HUDEP-2 (cell line): ENCODE measurements at regions not wholly inside any gene's neighbourhood (a gene's known extent, or its start where the extent isn't known, plus 50 kb on each side); places are given as distances from the start of the nearest gene placed in this dataset.

Experiments
- DNase-seq, 76 experiments: peaks; one replicate each; lab custom pipeline; 2025; ENCODE audit not compliant: unreplicated experiment in 76 of 76; lab: John Stamatoyannopoulos, UW

GRCh38 chr12:126582231-126582630, 1517.0 kb downstream of the AACS start:
- no peak for DNase-seq

- no peak for DNase-seq
These were observed 1523.5 kb downstream of the AACS start for GRCh38 chr12:126588586-126589249.

- no peak for DNase-seq
These were observed 1526.3 kb downstream of the AACS start for GRCh38 chr12:126591533-126591932.

GRCh38 chr12:126601184-126602170, 1536.2 kb downstream of the AACS start:
- DNase-seq = no peak

- DNase-seq = no peak
These were observed 1537.4 kb downstream of the AACS start for GRCh38 chr12:126602612-126603011.

DNA sequence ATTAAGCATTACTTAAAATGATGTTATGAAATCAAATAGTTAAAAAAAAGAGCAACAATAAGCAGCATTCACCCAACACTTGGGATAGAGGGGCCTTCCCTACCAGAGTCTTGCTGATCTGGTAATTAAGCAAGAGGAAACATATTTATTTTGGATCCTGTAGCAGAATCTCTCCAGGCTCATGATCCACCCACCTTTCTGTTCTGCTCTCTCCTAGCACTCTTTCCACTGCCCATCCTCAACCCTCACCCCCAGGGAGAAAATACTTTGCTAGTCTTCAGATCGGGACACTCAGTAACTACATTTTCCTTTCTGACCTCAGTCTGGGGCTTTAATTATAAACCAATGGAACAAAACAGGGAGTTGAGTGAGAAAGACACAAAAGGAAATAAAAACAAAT, 1541.9 kb downstream of the AACS start:
- DNase-seq = no peak

DNA sequence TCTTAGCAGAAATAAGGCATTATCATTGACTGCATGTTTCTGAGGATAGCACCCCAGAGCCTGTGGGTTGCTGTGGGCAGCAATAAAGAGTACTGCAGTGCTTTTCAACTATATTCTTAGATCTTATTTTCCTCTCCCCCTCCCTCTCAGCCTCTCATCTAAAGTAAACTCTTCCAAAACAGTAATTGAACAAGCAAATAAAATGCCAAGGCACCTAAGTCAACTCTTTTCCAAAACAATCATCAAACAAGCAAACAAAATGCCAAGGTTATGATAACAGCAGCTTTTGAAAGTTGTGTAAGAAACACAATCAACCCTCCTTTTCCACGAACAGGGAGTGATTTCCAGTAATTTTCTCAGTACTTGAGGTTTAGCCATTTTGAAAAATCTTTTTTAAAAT, 1542.6 kb downstream of the AACS start:
- no peak for DNase-seq

DNA sequence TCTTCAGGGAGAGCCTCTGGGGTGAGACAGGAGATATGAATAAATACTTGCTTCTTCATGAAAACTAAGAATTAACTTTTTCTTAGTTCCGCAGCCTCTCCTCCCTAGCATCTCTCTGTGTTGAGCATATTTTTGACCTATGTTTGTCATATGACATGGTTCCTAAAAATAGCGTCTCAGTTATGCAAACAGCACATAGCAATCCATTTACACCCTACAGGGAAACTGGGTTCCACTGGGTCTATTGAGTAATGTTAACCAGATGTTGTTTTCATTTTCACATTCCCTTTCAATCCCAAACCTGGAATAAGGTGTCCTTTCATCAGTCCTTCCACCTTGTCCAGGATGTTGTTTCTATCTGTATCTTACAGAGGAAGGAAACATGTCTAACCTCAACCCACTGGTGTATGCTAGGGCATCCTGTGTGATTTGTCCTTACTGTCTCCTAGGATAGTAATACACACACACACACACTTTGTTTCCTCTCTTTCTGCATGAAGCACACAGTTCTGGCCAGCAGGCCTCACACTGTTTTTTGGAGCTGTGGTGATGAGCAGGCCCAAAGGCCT, 1543.5 kb downstream of the AACS start:
- no peak for DNase-seq

DNA sequence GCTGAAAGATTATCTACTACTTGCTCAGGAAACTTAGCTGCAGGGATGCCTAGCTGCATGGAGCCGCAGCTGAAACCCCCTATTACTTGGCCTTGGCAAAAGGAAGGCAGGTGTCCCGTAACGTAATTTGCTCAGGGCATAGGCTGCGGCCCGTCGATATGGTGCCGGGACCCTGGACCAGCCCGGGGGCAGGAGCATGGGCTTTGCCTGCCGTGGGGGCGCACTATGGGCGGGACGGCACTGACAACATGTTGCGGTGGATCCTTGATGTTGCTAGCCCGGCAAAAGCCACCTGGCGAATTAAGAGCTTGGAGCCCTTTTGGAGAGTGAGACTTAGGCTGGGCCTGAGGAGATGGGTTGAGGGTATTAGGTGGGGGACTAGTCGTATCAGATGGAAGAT, 1551.2 kb downstream of the AACS start:
- DNase-seq = no peak

- DNase-seq = peak in 1 of 76 experiments; percentile 6
These were observed 1552.1 kb downstream of the AACS start for GRCh38 chr12:126617312-126617711.

GRCh38 chr12:126627596-126627995, 1562.4 kb downstream of the AACS start:
- DNase-seq = no peak

DNA sequence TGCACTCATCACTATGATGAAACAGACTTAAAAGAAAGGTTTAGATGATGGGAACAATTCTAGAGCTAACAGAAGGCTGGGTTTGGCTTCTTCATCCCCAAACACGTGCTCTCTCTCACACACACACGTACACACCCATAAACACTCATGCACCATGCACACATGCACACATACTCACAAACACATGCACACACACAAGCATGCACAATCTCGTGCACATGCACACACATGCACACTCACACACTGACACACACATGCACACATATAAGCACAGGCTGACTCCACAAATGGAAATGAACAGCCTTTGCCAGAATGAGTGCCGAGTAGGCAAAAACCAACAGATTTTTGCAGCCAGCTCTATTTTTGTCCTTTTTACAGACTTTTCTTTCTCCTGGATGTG, 1571.6 kb downstream of the AACS start:
- no peak for DNase-seq

DNA sequence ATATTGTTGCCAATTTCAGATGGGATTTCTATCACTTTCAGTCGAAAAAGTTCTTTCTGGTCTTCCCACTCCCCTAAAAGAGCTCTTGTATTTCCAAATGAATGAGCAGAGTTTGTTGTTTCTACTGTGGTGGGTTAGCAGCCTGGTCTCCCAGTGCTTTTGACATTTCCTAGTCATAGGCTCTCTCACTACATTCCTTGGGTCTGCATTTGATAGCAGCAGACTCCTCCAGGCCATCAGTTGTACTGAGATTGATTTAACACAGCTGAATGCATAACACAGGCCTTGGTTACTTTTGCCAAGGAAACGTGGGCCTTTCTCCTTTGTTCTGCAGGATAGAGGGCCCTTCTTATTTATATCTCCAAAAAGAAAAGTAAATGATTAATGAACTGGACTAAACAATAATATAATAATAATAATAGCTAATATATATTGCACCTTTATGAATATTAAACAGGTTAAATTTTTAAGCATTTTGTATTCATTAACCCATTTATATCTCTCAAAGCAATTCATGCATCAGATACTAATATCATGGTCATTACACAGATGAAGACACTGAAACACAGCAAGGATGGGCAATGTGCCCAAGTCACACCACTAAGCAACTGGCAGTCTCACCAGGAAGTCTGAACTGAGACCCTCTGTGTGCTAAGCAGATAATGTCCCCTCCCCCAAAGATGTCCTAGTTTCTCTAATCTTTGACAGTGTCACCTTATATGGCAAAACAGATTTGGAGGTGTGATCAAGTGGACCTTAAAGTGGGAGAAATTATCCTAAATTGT, 1579.2 kb downstream of the AACS start:
- no peak for DNase-seq

DNA sequence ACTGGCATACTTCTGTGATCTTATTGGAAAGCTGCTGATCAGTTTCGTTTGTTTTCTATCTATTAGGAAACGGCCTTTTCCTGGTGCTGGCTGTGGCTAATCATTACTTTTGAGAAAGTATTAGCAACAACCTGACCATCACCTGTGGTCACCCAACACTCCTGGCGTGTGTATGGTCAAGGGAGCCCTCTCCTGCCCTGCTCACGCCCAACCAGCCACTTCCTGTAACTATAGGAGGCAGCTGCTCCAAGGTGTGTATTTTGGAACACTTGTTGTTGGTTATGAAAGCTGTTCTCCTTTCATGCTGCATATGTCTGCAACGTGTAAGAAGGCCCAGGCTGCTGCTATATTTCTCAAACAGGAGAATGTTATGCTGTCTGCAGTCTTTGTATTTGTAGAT, 1582.8 kb downstream of the AACS start:
- no peak for DNase-seq

DNA sequence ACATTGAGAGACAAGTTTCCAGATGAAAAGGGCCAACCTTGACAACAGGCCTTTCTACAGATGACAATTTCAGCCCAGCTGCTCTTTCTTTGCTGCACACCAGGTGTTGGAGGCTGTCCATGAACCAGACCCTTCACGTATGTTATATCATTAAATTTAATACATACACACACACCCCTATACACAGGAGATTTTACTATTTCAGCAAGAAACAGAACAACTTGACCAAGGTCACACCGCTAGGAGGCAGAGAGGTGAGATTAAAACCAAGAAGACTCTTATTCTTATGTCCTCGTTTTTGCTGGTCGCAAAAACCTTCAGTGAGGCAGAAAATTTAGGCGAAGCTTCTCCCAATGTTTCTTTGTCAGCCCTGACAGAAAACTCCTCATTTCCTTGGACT, 1585.9 kb downstream of the AACS start:
- DNase-seq = no peak

- DNase-seq = peak in 8 of 76 experiments; percentile 0 to 25 (median 2)
These were observed 1598.3 kb downstream of the AACS start for GRCh38 chr12:126663304-126664094.

DNA sequence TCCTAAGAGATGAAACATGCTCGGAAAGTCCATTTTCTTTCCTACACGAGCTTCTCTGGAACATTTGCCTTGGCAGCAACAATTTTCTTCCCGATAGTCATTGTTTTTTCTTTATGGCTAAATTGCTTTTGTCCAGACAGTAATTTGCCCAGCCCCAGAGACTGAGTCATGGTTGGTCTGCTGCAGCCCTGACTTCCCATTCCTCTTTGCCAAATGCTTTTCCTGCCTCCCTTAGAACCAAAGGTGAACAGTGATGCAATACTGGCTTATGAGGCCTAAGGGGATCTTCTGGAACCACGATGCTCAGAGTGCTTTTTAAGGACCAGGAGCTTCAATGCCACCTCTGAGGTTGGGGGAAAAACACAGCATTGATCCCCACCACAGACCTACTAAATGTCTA, 1599.6 kb upstream of the TMEM132C start:
- DNase-seq = no peak

DNA sequence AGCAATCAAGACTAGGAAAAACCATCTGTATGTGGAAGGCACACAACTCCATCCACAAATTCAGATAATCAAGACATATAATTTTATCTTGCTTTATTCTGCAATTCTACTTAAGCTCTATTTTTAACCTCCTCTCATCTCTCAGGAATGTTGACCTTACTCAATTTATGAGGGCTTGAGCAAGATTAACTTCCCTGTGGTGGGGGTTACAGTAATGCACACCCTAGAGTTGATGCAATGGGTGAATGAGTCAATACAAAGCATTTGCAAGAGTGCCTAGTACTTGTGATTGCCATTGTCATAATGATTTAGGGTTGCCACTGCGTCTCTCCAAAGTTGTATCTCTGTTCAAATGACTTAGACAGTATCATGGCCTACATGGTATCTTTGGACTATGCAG, 1598.4 kb upstream of the TMEM132C start:
- no peak for DNase-seq

DNA sequence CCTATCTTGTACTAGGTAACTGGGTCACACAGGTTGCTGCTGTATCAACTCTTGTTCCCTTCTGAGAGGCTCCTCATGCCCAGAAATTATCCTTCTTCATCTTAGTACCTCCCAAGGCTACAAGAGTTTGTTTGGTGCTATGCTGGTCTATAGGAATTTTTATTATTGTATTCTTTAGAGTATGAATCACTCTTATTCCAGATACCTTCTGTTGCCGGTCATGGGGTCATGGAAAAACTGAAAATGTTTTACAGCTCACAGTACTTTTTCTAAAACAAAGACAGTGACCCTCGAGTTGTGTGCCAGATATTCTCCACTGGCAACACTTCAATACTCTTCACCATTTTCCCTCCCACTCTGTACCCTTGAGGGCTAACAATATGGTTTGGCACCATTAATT, 1598.0 kb upstream of the TMEM132C start:
- no peak for DNase-seq

DNA sequence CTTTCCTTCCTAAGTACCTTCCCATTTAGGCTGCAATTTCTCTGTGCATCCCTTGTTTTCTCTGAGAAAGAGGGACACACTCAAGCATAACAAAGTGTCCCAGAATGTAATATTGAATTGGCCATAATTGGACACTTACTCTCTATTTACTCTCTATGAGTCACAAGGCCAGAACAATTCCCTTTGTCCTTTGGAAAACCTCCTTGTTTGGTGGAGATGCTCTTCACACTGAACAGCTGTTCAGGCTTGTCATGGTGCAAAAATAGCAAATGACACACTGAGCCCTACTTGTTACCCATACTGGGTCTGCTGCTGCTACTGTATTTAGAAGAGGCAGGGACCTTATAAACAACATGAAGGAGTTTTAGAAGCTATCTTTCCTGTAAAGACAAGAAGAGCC, 1590.5 kb upstream of the TMEM132C start:
- no peak for DNase-seq
